BLaER1 (cell line): ENCODE measurements at regions not wholly inside any gene's neighbourhood (a gene's known extent, or its start where the extent isn't known, plus 50 kb on each side); places are given as distances from the start of the nearest gene placed in this dataset.

Experiments
- H3K27ac ChIP-seq: shearing (Covaris generic); formaldehyde crosslinking; 2 replicates; pipeline ENCODE4 v1.8.1; 2022
- H3K27me3 ChIP-seq: shearing (Covaris generic); formaldehyde crosslinking; 2 replicates; pipeline ENCODE4 v1.8.1; 2022
- H3K36me3 ChIP-seq: shearing (Covaris generic); formaldehyde crosslinking; 2 replicates; pipeline ENCODE4 v1.8.1; 2022
- H3K4me1 ChIP-seq: shearing (Covaris generic); formaldehyde crosslinking; 2 replicates; pipeline ENCODE4 v1.8.1; 2022
- H3K4me2 ChIP-seq: shearing (Covaris generic); formaldehyde crosslinking; 2 replicates; pipeline ENCODE4 v1.8.1; 2022
- H3K4me3 ChIP-seq: shearing (Covaris generic); formaldehyde crosslinking; 2 replicates; pipeline ENCODE4 v1.8.1; 2022
- H3K9ac ChIP-seq: shearing (Covaris generic); formaldehyde crosslinking; 2 replicates; pipeline ENCODE4 v1.8.1; 2022
- H3K9me3 ChIP-seq: shearing (Covaris generic); formaldehyde crosslinking; 2 replicates; pipeline ENCODE4 v1.8.1; 2022
- H4K20me1 ChIP-seq: shearing (Covaris generic); formaldehyde crosslinking; 2 replicates; pipeline ENCODE4 v1.8.1; 2022
- Cebpa-rat ChIP-seq: shearing (Covaris generic); IDR thresholded peaks from 2 replicates; pipeline ENCODE4 v1.8.1; 2022

GRCh38 chr5:82702046-82702445 is 375.1 kb downstream of the TMEM167A start:
- H3K9ac ChIP-seq: no peak overlapping the region
- H3K4me2 ChIP-seq: no peak overlapping the region
- TF ChIP-seq Cebpa-rat: no peak
- H3K27ac ChIP-seq: no peak overlapping the region
- no peak overlapping the region for H3K4me3 ChIP-seq
- no peaks in the 10 kb centered on the region for H3K36me3 ChIP-seq
- H3K27me3 ChIP-seq: no peaks in the 10 kb centered on the region
- H4K20me1 ChIP-seq: no peaks in the 10 kb centered on the region
- H3K4me1 ChIP-seq: no peaks in the 10 kb centered on the region
- H3K9me3 ChIP-seq: no peaks in the 10 kb centered on the region

- Histone ChIP-seq H3K27ac (no peak overlapping the region), H3K4me3 (no peak overlapping the region), H3K27me3 (no peaks in the 10 kb centered on the region), H3K9me3 (no peaks in the 10 kb centered on the region), H3K4me1 (no peaks in the 10 kb centered on the region), H3K9ac (no peak overlapping the region), H4K20me1 (no peaks in the 10 kb centered on the region), H3K36me3 (no peaks in the 10 kb centered on the region), H3K4me2 (no peak overlapping the region)
- no peak for TF ChIP-seq Cebpa-rat
These were observed 377.5 kb downstream of the TMEM167A start for GRCh38 chr5:82699737-82700136.

GRCh38 chr5:82698026-82698425 is 379.2 kb downstream of the TMEM167A start:
- H3K4me3 ChIP-seq: no peak overlapping the region
- H3K9ac ChIP-seq: no peak overlapping the region
- H3K27ac ChIP-seq: no peak overlapping the region
- H3K9me3 ChIP-seq: no peaks in the 10 kb centered on the region
- no peaks in the 10 kb centered on the region for H3K27me3 ChIP-seq
- H3K4me1 ChIP-seq: no peaks in the 10 kb centered on the region
- H3K4me2 ChIP-seq: no peak overlapping the region
- no peaks in the 10 kb centered on the region for H4K20me1 ChIP-seq
- TF ChIP-seq Cebpa-rat: no peak
- no peaks in the 10 kb centered on the region for H3K36me3 ChIP-seq

GRCh38 chr5:82694711-82695285 is 382.4 kb downstream of the TMEM167A start:
- H3K27ac ChIP-seq: no peak overlapping the region
- no peaks in the 10 kb centered on the region for H3K4me1 ChIP-seq
- TF ChIP-seq Cebpa-rat: no peak
- no peaks in the 10 kb centered on the region for H3K27me3 ChIP-seq
- no peaks in the 10 kb centered on the region for H3K36me3 ChIP-seq
- no peaks in the 10 kb centered on the region for H3K9me3 ChIP-seq
- no peak overlapping the region for H3K9ac ChIP-seq
- H3K4me3 ChIP-seq: no peak overlapping the region
- H4K20me1 ChIP-seq: no peaks in the 10 kb centered on the region
- no peak overlapping the region for H3K4me2 ChIP-seq

- H4K20me1 ChIP-seq: no peaks in the 10 kb centered on the region
- no peak overlapping the region for H3K4me3 ChIP-seq
- no peaks in the 10 kb centered on the region for H3K9me3 ChIP-seq
- no peak for TF ChIP-seq Cebpa-rat
- no peak overlapping the region for H3K9ac ChIP-seq
- H3K4me1 ChIP-seq: no peaks in the 10 kb centered on the region
- H3K36me3 ChIP-seq: no peaks in the 10 kb centered on the region
- H3K27me3 ChIP-seq: no peaks in the 10 kb centered on the region
- no peak overlapping the region for H3K4me2 ChIP-seq
- no peak overlapping the region for H3K27ac ChIP-seq
These were observed 384.4 kb downstream of the TMEM167A start for GRCh38 chr5:82692826-82693225.

GRCh38 chr5:82684659-82685058 is 392.5 kb downstream of the TMEM167A start:
- TF ChIP-seq Cebpa-rat: no peak
- Histone ChIP-seq H3K9ac (no peak overlapping the region), H3K4me2 (no peak overlapping the region), H3K27me3 (no peaks in the 10 kb centered on the region), H4K20me1 (no peaks in the 10 kb centered on the region), H3K36me3 (no peaks in the 10 kb centered on the region), H3K27ac (no peak overlapping the region), H3K4me3 (no peak overlapping the region), H3K4me1 (no peaks in the 10 kb centered on the region), H3K9me3 (no peaks in the 10 kb centered on the region)

- Histone ChIP-seq H3K9ac (no peak overlapping the region), H3K4me1 (no peaks in the 10 kb centered on the region), H3K36me3 (no peaks in the 10 kb centered on the region), H3K4me3 (no peak overlapping the region), H3K4me2 (no peak overlapping the region), H3K27ac (no peak overlapping the region), H4K20me1 (no peaks in the 10 kb centered on the region), H3K9me3 (no peaks in the 10 kb centered on the region), H3K27me3 (no peaks in the 10 kb centered on the region)
- no peak for TF ChIP-seq Cebpa-rat
These were observed 393.0 kb downstream of the TMEM167A start for GRCh38 chr5:82684165-82684564.

GRCh38 chr5:82679660-82680059 is 397.5 kb downstream of the TMEM167A start:
- no peak overlapping the region for H3K9ac ChIP-seq
- no peaks in the 10 kb centered on the region for H3K27me3 ChIP-seq
- H3K4me1 ChIP-seq: peaks cover 12% of the 10 kb centered on the region
- H3K27ac ChIP-seq: no peak overlapping the region
- no peaks in the 10 kb centered on the region for H3K9me3 ChIP-seq
- no peaks in the 10 kb centered on the region for H4K20me1 ChIP-seq
- no peak overlapping the region for H3K4me2 ChIP-seq
- no peak for TF ChIP-seq Cebpa-rat
- H3K36me3 ChIP-seq: no peaks in the 10 kb centered on the region
- H3K4me3 ChIP-seq: no peak overlapping the region

GRCh38 chr5:82676661-82677060 is 398.5 kb upstream of the RPS23 start:
- Histone ChIP-seq H3K4me3 (no peak overlapping the region), H3K27me3 (no peaks in the 10 kb centered on the region), H3K4me1 (peaks cover 19% of the 10 kb centered on the region), H3K9me3 (no peaks in the 10 kb centered on the region), H3K36me3 (no peaks in the 10 kb centered on the region), H3K27ac (no peak overlapping the region), H3K9ac (no peak overlapping the region), H3K4me2 (peak overlapping the region; percentile 34), H4K20me1 (no peaks in the 10 kb centered on the region)
- TF ChIP-seq Cebpa-rat: no peak

GRCh38 chr5:82674671-82675070 is 396.5 kb upstream of the RPS23 start:
- H3K36me3 ChIP-seq: no peaks in the 10 kb centered on the region
- peaks cover 19% of the 10 kb centered on the region for H3K4me1 ChIP-seq
- no peaks in the 10 kb centered on the region for H3K9me3 ChIP-seq
- no peaks in the 10 kb centered on the region for H3K27me3 ChIP-seq
- no peak overlapping the region for H3K9ac ChIP-seq
- no peak overlapping the region for H3K27ac ChIP-seq
- no peak for TF ChIP-seq Cebpa-rat
- no peak overlapping the region for H3K4me3 ChIP-seq
- H3K4me2 ChIP-seq: no peak overlapping the region
- H4K20me1 ChIP-seq: no peaks in the 10 kb centered on the region
